ENCODE measurements at regions not wholly inside any gene's neighbourhood (a gene's known extent, or its start where the extent isn't known, plus 50 kb on each side); places are given as distances from the start of the nearest gene placed in this dataset.

- peaks cover 9% of the 10 kb centered on the region; the same call in 1 of the 2 replicates for H3K4me1 ChIP-seq (ENCODE audit: low read length)
- H3K36me3 ChIP-seq (replicated peaks; ENCODE audit: low read depth, low read length), result no peaks in the 10 kb centered on the region
- no peak overlapping the region for H3K27ac ChIP-seq (ENCODE audit: low read length)
- no peak overlapping the region for H3K4me2 ChIP-seq (ENCODE audit: low read length)
- no peaks in the 10 kb centered on the region for H3K9me3 ChIP-seq (ENCODE audit: insufficient read depth, low read length)
- H3K4me3 ChIP-seq (ENCODE audit: low read length), result no peak overlapping the region
- TF ChIP-seq, protein P1, sequence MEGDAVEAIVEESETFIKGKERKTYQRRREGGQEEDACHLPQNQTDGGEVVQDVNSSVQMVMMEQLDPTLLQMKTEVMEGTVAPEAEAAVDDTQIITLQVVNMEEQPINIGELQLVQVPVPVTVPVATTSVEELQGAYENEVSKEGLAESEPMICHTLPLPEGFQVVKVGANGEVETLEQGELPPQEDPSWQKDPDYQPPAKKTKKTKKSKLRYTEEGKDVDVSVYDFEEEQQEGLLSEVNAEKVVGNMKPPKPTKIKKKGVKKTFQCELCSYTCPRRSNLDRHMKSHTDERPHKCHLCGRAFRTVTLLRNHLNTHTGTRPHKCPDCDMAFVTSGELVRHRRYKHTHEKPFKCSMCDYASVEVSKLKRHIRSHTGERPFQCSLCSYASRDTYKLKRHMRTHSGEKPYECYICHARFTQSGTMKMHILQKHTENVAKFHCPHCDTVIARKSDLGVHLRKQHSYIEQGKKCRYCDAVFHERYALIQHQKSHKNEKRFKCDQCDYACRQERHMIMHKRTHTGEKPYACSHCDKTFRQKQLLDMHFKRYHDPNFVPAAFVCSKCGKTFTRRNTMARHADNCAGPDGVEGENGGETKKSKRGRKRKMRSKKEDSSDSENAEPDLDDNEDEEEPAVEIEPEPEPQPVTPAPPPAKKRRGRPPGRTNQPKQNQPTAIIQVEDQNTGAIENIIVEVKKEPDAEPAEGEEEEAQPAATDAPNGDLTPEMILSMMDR (IDR thresholded peaks at IDR 0.05; ENCODE audit: low read depth, low read length), result no peak
- TF ChIP-seq EZH2phosphoT487 (IDR thresholded peaks at IDR 0.05; ENCODE audit: low read depth), result no peak
- H3K9ac ChIP-seq (ENCODE audit: low read length), result no peak overlapping the region
- no peak overlapping the region for H2AFZ ChIP-seq (ENCODE audit: low read depth, low read length)
- H3K27me3 ChIP-seq (ENCODE audit: low read depth, low read length), result no peaks in the 10 kb centered on the region
- no peaks in the 10 kb centered on the region for H4K20me1 ChIP-seq (ENCODE audit: insufficient read depth, low read length)
- H3K79me2 ChIP-seq (ENCODE audit: low read length), result no peaks in the 10 kb centered on the region
These were observed 791.0 kb downstream of the TMTC2 start for GRCh38 chr12:83477696-83478095.

DNA sequence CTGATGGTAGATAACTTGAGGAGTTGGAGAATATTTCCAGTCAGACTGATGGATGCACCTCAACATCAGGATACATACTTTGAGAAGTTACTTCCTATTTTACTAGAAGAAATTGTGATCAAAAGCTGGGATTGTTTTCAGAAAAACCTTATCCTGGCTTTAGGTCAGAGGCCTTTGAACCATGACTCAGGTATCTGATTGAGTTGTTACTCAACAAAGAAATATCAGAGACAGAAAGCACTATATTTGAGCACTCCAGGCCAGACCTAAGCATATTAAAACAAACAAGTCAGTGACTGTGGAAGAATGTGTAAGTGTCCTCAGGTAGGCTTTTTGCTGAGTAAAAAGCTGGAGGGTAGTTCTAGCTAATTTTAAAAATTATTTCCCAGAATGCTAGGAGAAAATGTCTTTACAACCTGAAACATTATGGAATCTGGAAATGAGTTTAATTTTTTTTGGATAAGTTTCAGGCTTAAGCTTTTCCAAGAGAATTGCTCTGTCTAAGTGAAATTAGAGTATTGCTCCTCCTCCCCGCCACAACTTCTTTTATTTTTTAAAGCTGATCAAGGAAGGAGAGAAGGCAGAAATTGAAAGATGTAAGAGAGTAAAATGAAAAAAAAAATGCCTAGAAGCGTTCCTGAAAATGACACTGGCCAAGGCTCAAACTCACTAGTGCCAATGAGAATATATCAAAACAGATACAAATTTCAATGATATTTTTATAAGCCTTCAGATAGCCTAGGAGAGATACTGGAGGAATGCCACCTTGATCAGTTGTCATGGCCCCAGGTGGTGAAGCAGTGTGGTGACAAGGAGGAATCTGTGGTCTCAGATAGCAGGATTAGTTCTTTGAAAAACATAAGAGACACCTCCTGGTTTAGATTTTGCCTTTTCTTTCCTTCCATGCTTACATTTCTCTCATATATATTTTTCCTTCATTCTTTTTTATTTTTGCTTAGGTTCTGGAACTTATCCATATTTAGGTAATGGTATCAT, 790.3 kb downstream of the TMTC2 start:
- H4K20me1 ChIP-seq (ENCODE audit: insufficient read depth, low read length), result no peaks in the 10 kb centered on the region
- H3K4me2 ChIP-seq (ENCODE audit: low read length), result no peak overlapping the region
- no peaks in the 10 kb centered on the region for H3K79me2 ChIP-seq (ENCODE audit: low read length)
- no peak overlapping the region for H2AFZ ChIP-seq (ENCODE audit: low read depth, low read length)
- H3K9ac ChIP-seq (ENCODE audit: low read length), result no peak overlapping the region
- no peaks in the 10 kb centered on the region for H3K36me3 ChIP-seq (replicated peaks; ENCODE audit: low read depth, low read length)
- no peak overlapping the region for H3K27ac ChIP-seq (ENCODE audit: low read length)
- H3K27me3 ChIP-seq (ENCODE audit: low read depth, low read length), result no peaks in the 10 kb centered on the region
- no peaks in the 10 kb centered on the region for H3K9me3 ChIP-seq (ENCODE audit: insufficient read depth, low read length)
- no peak overlapping the region for H3K4me3 ChIP-seq (ENCODE audit: low read length)
- no peak for TF ChIP-seq EZH2phosphoT487 (IDR thresholded peaks at IDR 0.05; ENCODE audit: low read depth)
- TF ChIP-seq, protein P1 (IDR thresholded peaks at IDR 0.05; ENCODE audit: low read depth, low read length), result no peak
- H3K4me1 ChIP-seq (ENCODE audit: low read length), result peaks cover 9% of the 10 kb centered on the region; the same call in 1 of the 2 replicates

GRCh38 chr12:83476006-83476405, 789.3 kb downstream of the TMTC2 start:
- Histone ChIP-seq H3K36me3 (replicated peaks; ENCODE audit: low read depth, low read length) (no peaks in the 10 kb centered on the region), H3K4me2 (ENCODE audit: low read length) (no peak overlapping the region), H3K79me2 (ENCODE audit: low read length) (no peaks in the 10 kb centered on the region), H2AFZ (ENCODE audit: low read depth, low read length) (no peak overlapping the region), H3K27me3 (ENCODE audit: low read depth, low read length) (no peaks in the 10 kb centered on the region), H4K20me1 (ENCODE audit: insufficient read depth, low read length) (no peaks in the 10 kb centered on the region), H3K9ac (ENCODE audit: low read length) (no peak overlapping the region), H3K4me1 (ENCODE audit: low read length) (peaks cover 9% of the 10 kb centered on the region; the same call in 1 of the 2 replicates), H3K4me3 (ENCODE audit: low read length) (no peak overlapping the region), H3K9me3 (ENCODE audit: insufficient read depth, low read length) (no peaks in the 10 kb centered on the region), H3K27ac (ENCODE audit: low read length) (no peak overlapping the region)
- TF ChIP-seq EZH2phosphoT487 (IDR thresholded peaks at IDR 0.05; ENCODE audit: low read depth), result no peak
- TF ChIP-seq, protein P1 (IDR thresholded peaks at IDR 0.05; ENCODE audit: low read depth, low read length), result no peak

DNA sequence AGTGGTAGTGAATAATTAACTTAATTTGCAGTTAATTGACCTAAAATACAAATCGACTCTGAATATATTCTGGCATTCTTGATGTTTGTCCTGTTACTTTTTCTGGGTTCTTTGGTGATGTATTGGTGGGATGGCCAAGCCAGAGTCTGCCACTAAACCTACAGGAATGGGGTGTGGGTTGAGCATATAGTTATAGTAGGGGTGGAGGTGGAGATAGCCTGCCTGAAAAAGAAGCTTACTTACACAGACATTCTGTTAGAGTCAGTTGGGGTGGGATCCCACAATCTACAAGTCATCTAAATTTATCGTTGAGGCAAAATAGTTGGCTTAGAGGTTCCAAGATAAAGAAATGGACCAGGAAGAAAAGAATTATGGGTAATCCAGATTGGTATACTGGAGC, 787.7 kb downstream of the TMTC2 start:
- H3K79me2 ChIP-seq (ENCODE audit: low read length), result no peaks in the 10 kb centered on the region
- H3K4me3 ChIP-seq (ENCODE audit: low read length), result no peak overlapping the region
- no peaks in the 10 kb centered on the region for H4K20me1 ChIP-seq (ENCODE audit: insufficient read depth, low read length)
- H3K9ac ChIP-seq (ENCODE audit: low read length), result no peak overlapping the region
- H3K27ac ChIP-seq (ENCODE audit: low read length), result no peak overlapping the region
- TF ChIP-seq, protein P1 (IDR thresholded peaks at IDR 0.05; ENCODE audit: low read depth, low read length), result no peak
- TF ChIP-seq EZH2phosphoT487 (IDR thresholded peaks at IDR 0.05; ENCODE audit: low read depth), result no peak
- no peaks in the 10 kb centered on the region for H3K27me3 ChIP-seq (ENCODE audit: low read depth, low read length)
- peak overlapping the region; percentile 65; the same call in 1 of the 2 replicates for H3K4me2 ChIP-seq (ENCODE audit: low read length)
- H3K36me3 ChIP-seq (replicated peaks; ENCODE audit: low read depth, low read length), result no peaks in the 10 kb centered on the region
- no peaks in the 10 kb centered on the region for H3K9me3 ChIP-seq (ENCODE audit: insufficient read depth, low read length)
- no peak overlapping the region for H2AFZ ChIP-seq (ENCODE audit: low read depth, low read length)
- peaks cover 9% of the 10 kb centered on the region; the same call in 1 of the 2 replicates for H3K4me1 ChIP-seq (ENCODE audit: low read length)
